T-helper 17 cell (primary cell): ENCODE measurements at regions not wholly inside any gene's neighbourhood (a gene's known extent, or its start where the extent isn't known, plus 50 kb on each side); places are given as distances from the start of the nearest gene placed in this dataset.

ENCODE experiments used
- ATAC-seq: fragments of 150-1000 bp; cut with Tn5 transposase; 2 replicates; pipeline ENCODE4 v1.10.0; 2021; ENCODE audit warnings: mild to moderate bottlenecking, moderate library complexity
- DNase-seq, 3 donors: peaks; one replicate each; pipeline versions ENCODE4 v3.0.0 to v3.0.0-alpha.2; 2020 to 2021
- H3K9me3 ChIP-seq: one replicate; pipeline ENCODE4 v1.7.0; 2013; ENCODE audit warnings: low read length, mild to moderate bottlenecking; ENCODE audit not compliant: control insufficient read depth, poor library complexity, severe bottlenecking
- H3K27ac Mint-ChIP-seq: one replicate; pipeline ENCODE4 v1.8.0; 2022; ENCODE audit warnings: mild to moderate bottlenecking, moderate library complexity, mixed read lengths
- H3K27me3 Mint-ChIP-seq: one replicate; pipeline ENCODE4 v1.8.0; 2022; ENCODE audit warnings: mixed read lengths
- H3K36me3 Mint-ChIP-seq: one replicate; pipeline ENCODE4 v1.8.0; 2022; ENCODE audit warnings: low read depth, mixed read lengths
- H3K4me1 Mint-ChIP-seq: one replicate; pipeline ENCODE4 v1.8.0; 2022; ENCODE audit warnings: mild to moderate bottlenecking, mixed read lengths
- H3K4me3 Mint-ChIP-seq: one replicate; pipeline ENCODE4 v1.8.0; 2022; ENCODE audit warnings: mild to moderate bottlenecking, moderate library complexity, mixed read lengths

GRCh38 chr13:111542530-111543341 is 222.3 kb downstream of the TEX29 start:
- Mint-ChIP-seq H3K36me3 (no peaks in the 10 kb centered on the region), H3K4me3 (no peak overlapping the region), H3K4me1 (no peaks in the 10 kb centered on the region), H3K27me3 (peaks cover 23% of the 10 kb centered on the region), H3K27ac (no peak overlapping the region)
- DNase-seq (no peak), ATAC-seq (no peak)
- H3K9me3 ChIP-seq: no peaks in the 10 kb centered on the region

- DNase-seq (no peak), ATAC-seq (no peak)
- Mint-ChIP-seq H3K36me3 (no peaks in the 10 kb centered on the region), H3K27me3 (peaks cover 5% of the 10 kb centered on the region), H3K4me1 (no peaks in the 10 kb centered on the region), H3K27ac (no peak overlapping the region), H3K4me3 (no peak overlapping the region)
- no peaks in the 10 kb centered on the region for H3K9me3 ChIP-seq
Observed at GRCh38 chr13:111546921-111547675, 226.7 kb downstream of the TEX29 start.

- H3K36me3 Mint-ChIP-seq: no peaks in the 10 kb centered on the region
- no peak overlapping the region for H3K4me3 Mint-ChIP-seq
- peaks cover 5% of the 10 kb centered on the region for H3K27me3 Mint-ChIP-seq
- no peaks in the 10 kb centered on the region for H3K9me3 ChIP-seq
- ATAC-seq (no peak), DNase-seq (no peak)
- H3K4me1 Mint-ChIP-seq: peaks cover 2% of the 10 kb centered on the region
- no peak overlapping the region for H3K27ac Mint-ChIP-seq
Observed at GRCh38 chr13:111547726-111548273, 227.4 kb downstream of the TEX29 start.

- no peak overlapping the region for H3K27ac Mint-ChIP-seq
- H3K4me1 Mint-ChIP-seq: peaks cover 2% of the 10 kb centered on the region
- no peaks in the 10 kb centered on the region for H3K36me3 Mint-ChIP-seq
- no peak for DNase-seq
- no peaks in the 10 kb centered on the region for H3K9me3 ChIP-seq
- peaks cover 8% of the 10 kb centered on the region for H3K27me3 Mint-ChIP-seq
- no peak overlapping the region for H3K4me3 Mint-ChIP-seq
- ATAC-seq: no peak
Observed at GRCh38 chr13:111548301-111548700, 227.9 kb downstream of the TEX29 start.

- DNase-seq: no peak
- no peaks in the 10 kb centered on the region for H3K36me3 Mint-ChIP-seq
- no peak overlapping the region for H3K4me3 Mint-ChIP-seq
- no peaks in the 10 kb centered on the region for H3K9me3 ChIP-seq
- peaks cover 11% of the 10 kb centered on the region for H3K27me3 Mint-ChIP-seq
- peaks cover 2% of the 10 kb centered on the region for H3K4me1 Mint-ChIP-seq
- no peak overlapping the region for H3K27ac Mint-ChIP-seq
- ATAC-seq: no peak
Observed at GRCh38 chr13:111548805-111549204, 228.4 kb downstream of the TEX29 start.

GRCh38 chr13:111549464-111549863 is 229.0 kb downstream of the TEX29 start:
- Mint-ChIP-seq H3K27ac (no peak overlapping the region), H3K4me3 (no peak overlapping the region), H3K4me1 (peaks cover 2% of the 10 kb centered on the region), H3K27me3 (peaks cover 11% of the 10 kb centered on the region), H3K36me3 (no peaks in the 10 kb centered on the region)
- DNase-seq: no peak
- H3K9me3 ChIP-seq: no peaks in the 10 kb centered on the region
- no peak for ATAC-seq

- Mint-ChIP-seq H3K4me1 (peaks cover 2% of the 10 kb centered on the region), H3K4me3 (no peak overlapping the region), H3K36me3 (no peaks in the 10 kb centered on the region), H3K27ac (no peak overlapping the region), H3K27me3 (peaks cover 14% of the 10 kb centered on the region)
- DNase-seq (no peak), ATAC-seq (no peak)
- no peaks in the 10 kb centered on the region for H3K9me3 ChIP-seq
Observed at GRCh38 chr13:111550062-111550461, 229.6 kb downstream of the TEX29 start.

GRCh38 chr13:111551204-111551820 is 230.9 kb downstream of the TEX29 start:
- Mint-ChIP-seq H3K27ac (no peak overlapping the region), H3K4me1 (peaks cover 2% of the 10 kb centered on the region), H3K27me3 (peaks cover 25% of the 10 kb centered on the region), H3K4me3 (no peak overlapping the region), H3K36me3 (no peaks in the 10 kb centered on the region)
- no peaks in the 10 kb centered on the region for H3K9me3 ChIP-seq
- ATAC-seq (no peak), DNase-seq (no peak)

- ATAC-seq (no peak), DNase-seq (no peak)
- Mint-ChIP-seq H3K4me1 (peaks cover 2% of the 10 kb centered on the region), H3K27me3 (peaks cover 42% of the 10 kb centered on the region), H3K36me3 (no peaks in the 10 kb centered on the region), H3K27ac (no peak overlapping the region), H3K4me3 (no peak overlapping the region)
- no peaks in the 10 kb centered on the region for H3K9me3 ChIP-seq
Observed at GRCh38 chr13:111552891-111553655, 232.6 kb downstream of the TEX29 start.

GRCh38 chr13:111554539-111555267 is 234.3 kb downstream of the TEX29 start:
- no peak for ATAC-seq
- peaks cover 51% of the 10 kb centered on the region for H3K27me3 Mint-ChIP-seq

GRCh38 chr13:111555268-111555808 is 234.9 kb downstream of the TEX29 start:
- Mint-ChIP-seq H3K4me1 (peaks cover 2% of the 10 kb centered on the region), H3K27me3 (peaks cover 51% of the 10 kb centered on the region), H3K4me3 (no peak overlapping the region), H3K27ac (no peak overlapping the region), H3K36me3 (no peaks in the 10 kb centered on the region)
- ATAC-seq (no peak), DNase-seq (no peak)
- H3K9me3 ChIP-seq: no peaks in the 10 kb centered on the region

More at GRCh38 chr13:111554539-111555267, 234.3 kb downstream of the TEX29 start:
- Mint-ChIP-seq H3K4me3 (no peak overlapping the region), H3K36me3 (no peaks in the 10 kb centered on the region), H3K27ac (no peak overlapping the region), H3K4me1 (peaks cover 2% of the 10 kb centered on the region)
- H3K9me3 ChIP-seq: no peaks in the 10 kb centered on the region
- DNase-seq: no peak

GRCh38 chr13:111555903-111556302 is 235.5 kb downstream of the TEX29 start:
- no peak overlapping the region for H3K27ac Mint-ChIP-seq
- no peak for ATAC-seq

More at GRCh38 chr13:111555903-111556302, 235.5 kb downstream of the TEX29 start:
- peaks cover 2% of the 10 kb centered on the region for H3K4me1 Mint-ChIP-seq
- H3K9me3 ChIP-seq: no peaks in the 10 kb centered on the region
- H3K27me3 Mint-ChIP-seq: peaks cover 51% of the 10 kb centered on the region
- DNase-seq: no peak
- no peaks in the 10 kb centered on the region for H3K36me3 Mint-ChIP-seq
- H3K4me3 Mint-ChIP-seq: no peak overlapping the region
